GM19035 (cell line): ENCODE measurements at regions not wholly inside any gene's neighbourhood (a gene's known extent, or its start where the extent isn't known, plus 50 kb on each side); places are given as distances from the start of the nearest gene placed in this dataset.

ENCODE experiments used
- ATAC-seq: cut with Tn5 transposase; IDR thresholded peaks from one replicate; pipeline ENCODE4 v1.9.1; 2021; ENCODE audit not compliant: unreplicated experiment

DNA sequence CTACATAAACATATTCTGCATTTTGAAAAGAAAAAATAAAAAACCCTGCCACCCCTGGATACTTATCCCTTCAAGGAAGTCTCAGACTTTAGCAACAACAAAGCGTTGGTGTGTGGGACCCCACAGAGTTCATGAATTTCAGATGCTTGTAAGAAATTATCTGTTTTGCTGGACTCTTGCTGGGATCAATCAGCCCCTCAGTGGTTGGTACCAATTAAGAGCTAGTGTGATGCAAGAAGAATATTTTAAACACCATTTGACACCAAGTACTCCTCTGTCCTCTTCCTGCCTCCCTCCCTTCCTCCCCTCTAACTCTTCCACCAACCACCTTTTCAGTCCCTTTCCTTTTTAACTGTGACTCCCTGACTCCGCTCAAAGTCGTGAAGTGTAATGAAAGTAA, 51.5 kb downstream of the SST start:
- ATAC-seq = no peak

DNA sequence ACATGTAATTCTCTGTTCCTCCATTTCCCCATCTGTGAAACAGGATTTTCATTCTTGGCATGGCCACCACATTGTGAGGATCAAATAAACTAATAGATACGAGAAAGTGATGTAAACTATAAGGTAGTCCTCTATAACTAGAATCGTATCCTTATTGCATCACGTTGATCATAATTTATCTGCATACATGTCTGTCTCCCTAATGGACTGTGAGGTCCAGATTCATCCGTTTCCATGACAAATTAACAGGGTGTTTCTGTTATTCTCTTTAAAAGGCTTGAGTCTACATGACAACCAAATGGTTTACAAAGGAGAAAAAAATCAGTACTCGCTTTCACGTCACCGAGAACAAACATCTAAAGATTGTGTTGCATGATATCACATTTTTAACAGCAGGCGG, 53.0 kb downstream of the SST start:
- ATAC-seq = no peak

- ATAC-seq = peak; percentile 80
These were observed 53.8 kb downstream of the SST start for GRCh38 chr3:187616307-187616972.

GRCh38 chr3:187615630-187616029, 54.6 kb downstream of the SST start:
- no peak for ATAC-seq

DNA sequence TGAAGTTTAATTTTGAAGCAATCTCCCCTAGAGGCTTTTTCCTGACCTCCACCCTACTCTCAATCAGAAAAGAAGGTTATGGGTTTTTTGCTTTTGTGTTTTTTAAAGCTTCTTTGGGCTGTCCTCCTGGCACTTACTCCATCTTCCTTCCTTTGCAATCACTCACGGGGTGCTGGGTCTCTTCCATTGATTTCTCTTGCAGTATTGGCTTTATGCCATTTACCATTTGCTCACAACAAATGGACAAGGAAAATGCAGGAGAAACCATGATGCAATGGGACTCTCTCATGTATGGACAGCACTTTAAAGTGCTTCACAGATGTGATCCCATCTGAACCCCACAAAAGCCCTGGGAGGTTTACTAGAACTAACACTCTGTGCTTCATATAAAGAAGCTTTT, 57.5 kb downstream of the SST start:
- ATAC-seq = no peak

GRCh38 chr3:187610981-187611511, 59.1 kb downstream of the SST start:
- no peak for ATAC-seq

DNA sequence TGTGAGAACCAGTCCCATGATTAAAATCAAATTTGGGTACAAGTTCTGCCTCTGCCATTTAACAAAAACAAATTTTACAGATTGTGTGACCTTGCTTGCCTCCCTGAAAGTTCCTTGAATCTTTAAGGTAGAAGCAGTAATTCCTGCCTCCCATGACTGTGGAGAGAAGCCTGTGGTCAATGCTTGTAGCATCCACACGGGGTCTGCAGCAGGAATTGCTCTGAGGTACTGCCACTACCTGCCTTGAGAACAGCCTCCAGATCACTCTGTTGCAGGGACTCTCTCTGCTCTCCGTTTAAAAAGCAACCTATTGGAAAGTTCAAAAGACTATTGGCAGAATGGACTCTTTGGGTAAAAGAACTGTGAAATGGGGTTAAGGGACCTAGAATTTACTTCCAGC, 75.9 kb downstream of the SST start:
- ATAC-seq = no peak

GRCh38 chr3:187593451-187593850, 76.7 kb downstream of the SST start:
- ATAC-seq = no peak

- no peak for ATAC-seq
These were observed 79.2 kb downstream of the SST start for GRCh38 chr3:187590861-187591576.

DNA sequence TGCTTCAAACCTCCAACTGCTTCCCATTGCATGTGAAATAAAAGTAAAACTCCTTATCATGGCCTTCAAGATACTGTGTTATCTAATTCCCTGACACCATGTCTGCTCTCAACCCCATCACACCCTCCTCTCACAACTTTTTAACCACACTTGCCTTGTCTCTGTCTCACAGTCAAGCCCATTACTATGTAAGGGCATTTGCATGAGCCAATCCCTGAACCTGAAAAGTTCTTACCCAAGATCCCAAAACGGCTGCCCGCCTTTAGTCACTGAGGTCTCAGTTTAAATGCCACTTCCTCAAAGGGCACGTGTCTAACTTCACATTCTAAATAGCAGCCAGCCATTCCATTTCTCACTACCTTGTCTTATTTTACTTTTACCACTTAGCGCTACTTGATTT, 83.1 kb downstream of the SST start:
- ATAC-seq = no peak

GRCh38 chr3:187586226-187586625, 84.0 kb downstream of the SST start:
- ATAC-seq = no peak

GRCh38 chr3:187572441-187572840, 97.8 kb downstream of the SST start:
- no peak for ATAC-seq

- ATAC-seq = no peak
These were observed 98.5 kb downstream of the SST start for GRCh38 chr3:187571701-187572100.

- no peak for ATAC-seq
These were observed 99.4 kb downstream of the SST start for GRCh38 chr3:187570776-187571175.

GRCh38 chr3:187568171-187568570, 102.0 kb downstream of the SST start:
- no peak for ATAC-seq

GRCh38 chr3:187567661-187568121, 102.5 kb downstream of the SST start:
- no peak for ATAC-seq

GRCh38 chr3:187567021-187567420, 103.2 kb downstream of the SST start:
- ATAC-seq = no peak

DNA sequence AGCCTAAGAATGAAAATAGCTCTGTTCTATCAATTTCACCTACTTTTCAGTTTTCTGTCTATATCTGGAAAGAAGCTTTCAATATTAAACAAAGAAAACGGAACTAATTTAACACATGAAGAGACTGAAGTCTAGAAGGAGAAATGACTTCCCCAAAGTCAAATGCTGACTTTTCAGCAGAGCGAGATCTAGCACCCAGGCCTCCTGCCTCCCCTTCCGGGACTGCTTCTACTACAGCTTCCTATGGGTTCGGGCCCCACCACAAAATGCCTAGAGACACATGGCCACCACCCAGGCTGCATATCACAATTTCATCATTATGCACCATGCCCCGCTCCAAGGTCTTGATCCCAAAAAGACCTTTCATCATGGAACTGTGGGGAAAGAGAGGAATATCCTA, 104.5 kb downstream of the SST start:
- ATAC-seq = no peak

- no peak for ATAC-seq
These were observed 111.2 kb downstream of the SST start for GRCh38 chr3:187558990-187559389.

DNA sequence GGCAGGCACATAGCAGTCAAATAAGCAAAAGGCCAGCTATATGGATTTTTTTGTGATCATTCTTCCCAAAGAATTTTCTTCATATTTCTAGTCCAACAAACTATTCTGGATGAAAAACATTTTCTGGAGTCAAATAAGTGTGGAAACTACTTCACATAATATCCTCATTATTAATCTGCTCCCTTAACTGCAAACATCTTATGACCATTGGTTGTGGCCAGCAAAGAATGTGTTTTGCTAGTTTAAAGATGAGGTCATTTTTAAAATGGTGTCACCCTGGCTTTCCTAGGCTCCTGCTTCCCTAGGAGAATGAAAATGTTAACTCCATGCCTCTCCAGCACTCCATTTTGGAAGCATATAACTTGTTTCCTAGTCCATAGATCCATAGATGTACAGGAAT, 118.8 kb downstream of the SST start:
- no peak for ATAC-seq

DNA sequence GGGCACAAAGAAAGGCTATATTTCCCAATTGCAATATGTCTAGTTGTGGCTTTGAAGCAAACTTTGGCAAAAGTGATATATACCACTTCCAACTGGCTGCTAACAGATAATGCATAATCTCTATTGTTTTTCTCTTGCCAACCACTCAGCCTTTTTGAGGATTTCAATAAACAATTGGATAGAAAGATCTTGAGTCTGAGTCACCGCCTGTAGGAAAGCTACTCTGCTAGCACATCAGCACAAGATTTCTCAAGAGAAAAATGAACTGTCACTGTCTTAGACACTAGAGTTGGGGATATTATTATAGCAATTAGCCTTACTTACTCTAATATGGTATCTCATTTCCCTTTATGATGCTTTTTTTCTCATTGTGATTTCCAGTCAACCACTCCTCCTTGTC, 119.7 kb downstream of the SST start:
- ATAC-seq = no peak

DNA sequence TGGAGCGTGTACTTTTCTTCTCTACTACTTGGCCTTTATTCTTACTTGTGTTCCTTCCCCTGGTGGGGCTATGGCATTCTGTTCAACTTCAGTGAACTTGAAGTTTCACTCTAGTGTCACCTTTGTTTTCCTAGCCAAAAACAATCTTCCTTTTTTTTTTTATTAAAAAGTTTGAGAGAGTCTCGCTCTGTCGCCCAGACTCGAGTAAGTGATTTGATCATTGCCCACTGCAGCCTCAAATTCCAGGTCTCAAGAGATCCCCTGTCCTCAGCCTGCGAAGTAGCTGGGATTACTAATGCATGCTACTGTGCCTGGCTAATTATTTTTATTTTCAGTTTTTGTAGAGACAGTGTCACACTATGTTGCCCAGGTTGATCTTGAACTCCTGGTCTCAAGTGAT, 124.8 kb downstream of the SST start:
- no peak for ATAC-seq
